ENCODE measurements at regions not wholly inside any gene's neighbourhood (a gene's known extent, or its start where the extent isn't known, plus 50 kb on each side); places are given as distances from the start of the nearest gene placed in this dataset.

- no peak for TF ChIP-seq ZFX (IDR thresholded peaks at IDR 0.05; ENCODE audit: borderline replicate concordance)
- no peak for TF ChIP-seq CTCF (IDR thresholded peaks at IDR 0.05)
Measured at GRCh38 chr16:13561291-13562070, 358.5 kb upstream of the ERCC4 start.

All from 22Rv1 (cell line).